Activated T-helper 2 cell treated with anti-CD3 and anti-CD28 coated beads, Interferon-gamma antibody, Interleukin-2, Interleukin-4, amounts not matched to agents 10 μg/mL and 5 μg/mL and 100 μg/mL, durations not matched to agents 14 hours and 24 hours and 36 hours (primary cell): ENCODE measurements at regions not wholly inside any gene's neighbourhood (a gene's known extent, or its start where the extent isn't known, plus 50 kb on each side); places are given as distances from the start of the nearest gene placed in this dataset.

ENCODE experiments used
- DNase-seq: peaks from one replicate; pipeline ENCODE4 v3.0.0; 2021; ENCODE audit warnings: low spot score
- H3K27ac Mint-ChIP-seq: one replicate; pipeline ENCODE4 v1.8.0; 2021; ENCODE audit warnings: mixed read lengths
- H3K27me3 Mint-ChIP-seq: one replicate; pipeline ENCODE4 v1.8.0; 2021; ENCODE audit warnings: low read depth, mixed read lengths
- H3K36me3 Mint-ChIP-seq: one replicate; pipeline ENCODE4 v1.8.0; 2021; ENCODE audit warnings: low read depth, mixed read lengths
- H3K4me1 Mint-ChIP-seq: one replicate; pipeline ENCODE4 v1.8.0; 2021; ENCODE audit warnings: low read depth, mixed read lengths
- H3K4me3 Mint-ChIP-seq: one replicate; pipeline ENCODE4 v1.8.0; 2021; ENCODE audit warnings: low read depth, mild to moderate bottlenecking, moderate library complexity, mixed read lengths
- H3K9me3 Mint-ChIP-seq: one replicate; pipeline ENCODE4 v1.8.0; 2021; ENCODE audit warnings: mixed read lengths
- intact Hi-C: fragments of 100-400 bp; cut with micrococcal nuclease; formaldehyde crosslinking; loops from one replicate; pipeline ENCODE4 v1.15.1; 2023

DNA sequence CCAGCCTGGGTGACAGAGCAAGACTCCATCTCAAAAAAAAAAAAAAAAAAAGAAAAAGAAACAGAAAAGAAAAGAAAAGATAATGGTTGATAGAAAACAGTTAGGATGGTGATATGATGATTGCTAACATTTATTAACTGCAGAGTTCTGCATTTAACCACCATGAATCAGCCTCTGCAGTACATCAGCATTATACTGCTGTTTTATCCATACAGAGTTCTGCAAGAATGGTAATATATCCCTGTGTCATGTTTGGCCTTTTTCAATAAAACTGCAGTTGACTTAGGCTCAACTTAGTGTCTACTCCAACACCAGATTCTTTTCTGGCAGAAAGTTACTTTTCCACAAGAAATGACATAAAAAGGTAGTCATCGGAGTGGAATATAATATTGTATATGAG is 62.6 kb downstream of the DUSP6 start:
- Mint-ChIP-seq H3K4me1 (peaks cover 8% of the 10 kb centered on the region), H3K9me3 (peaks cover 4% of the 10 kb centered on the region), H3K4me3 (no peak overlapping the region), H3K27ac (no peak overlapping the region), H3K36me3 (peaks cover 10% of the 10 kb centered on the region), H3K27me3 (no peaks in the 10 kb centered on the region)
- no peak for DNase-seq
- intact Hi-C loops: no loop called here

DNA sequence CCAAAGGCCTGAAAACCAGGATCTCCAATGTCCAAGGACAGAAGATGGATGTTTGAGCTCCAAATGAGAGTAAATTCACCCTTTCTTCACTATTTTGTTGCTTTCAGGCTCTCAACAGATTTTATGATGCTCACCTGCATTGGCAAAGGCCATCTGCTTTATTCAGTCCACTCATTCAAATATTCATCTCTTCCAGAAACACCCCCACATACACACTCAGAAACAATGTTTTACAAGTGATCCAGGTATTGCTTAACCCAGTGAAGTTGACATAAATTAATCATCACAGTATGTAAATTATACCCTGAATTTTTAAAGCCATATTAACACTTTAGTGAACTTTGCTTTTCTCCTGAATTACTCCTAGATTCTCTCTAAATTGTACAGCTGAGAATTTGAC is 63.3 kb downstream of the DUSP6 start:
- intact Hi-C loops: no loop called here
- Mint-ChIP-seq H3K27me3 (no peaks in the 10 kb centered on the region), H3K9me3 (peaks cover 4% of the 10 kb centered on the region), H3K36me3 (peaks cover 10% of the 10 kb centered on the region), H3K4me3 (no peak overlapping the region), H3K4me1 (peaks cover 8% of the 10 kb centered on the region), H3K27ac (no peak overlapping the region)
- DNase-seq: no peak

DNA sequence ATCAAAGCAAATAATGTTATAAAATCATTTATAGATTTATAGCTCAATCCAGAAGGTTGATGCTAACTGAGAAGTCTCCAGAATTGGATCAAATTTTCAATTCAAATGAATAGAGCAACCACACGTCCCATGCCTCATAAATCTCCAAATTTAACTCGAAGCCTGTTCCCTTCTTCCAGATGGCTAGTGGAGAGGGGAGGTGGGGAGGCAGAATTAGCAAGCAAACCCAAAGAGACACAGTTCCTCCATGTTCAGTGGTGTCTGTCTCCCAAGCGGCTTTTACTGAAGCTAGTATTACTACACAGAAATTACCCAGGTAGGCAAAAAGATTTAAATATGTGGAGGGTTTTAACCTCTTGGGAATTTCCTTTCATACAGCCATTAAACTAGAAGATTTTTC is 65.8 kb downstream of the DUSP6 start:
- H3K9me3 Mint-ChIP-seq: peaks cover 13% of the 10 kb centered on the region
- H3K27me3 Mint-ChIP-seq: no peaks in the 10 kb centered on the region
- H3K4me1 Mint-ChIP-seq: peaks cover 21% of the 10 kb centered on the region
- no peak overlapping the region for H3K4me3 Mint-ChIP-seq
- peaks cover 22% of the 10 kb centered on the region for H3K36me3 Mint-ChIP-seq
- no peak overlapping the region for H3K27ac Mint-ChIP-seq
- intact Hi-C loops: no loop called here
- no peak for DNase-seq

DNA sequence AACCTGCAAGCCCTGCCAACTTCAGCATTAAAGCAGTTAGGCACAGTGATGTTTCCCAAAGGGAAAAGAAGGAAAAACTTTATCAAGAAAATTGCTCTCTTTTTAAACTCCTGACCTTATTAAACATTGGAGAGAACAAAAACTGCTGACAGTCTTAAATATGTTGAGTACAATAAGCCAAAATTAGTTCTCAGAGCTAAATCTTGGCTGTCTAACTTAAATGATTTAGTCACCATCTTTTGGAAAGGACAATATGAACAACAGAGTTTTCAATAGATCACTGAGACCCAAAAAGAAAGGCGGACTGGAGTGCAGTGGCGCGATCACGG is 70.8 kb downstream of the DUSP6 start:
- H3K4me1 Mint-ChIP-seq: peaks cover 26% of the 10 kb centered on the region

DNA sequence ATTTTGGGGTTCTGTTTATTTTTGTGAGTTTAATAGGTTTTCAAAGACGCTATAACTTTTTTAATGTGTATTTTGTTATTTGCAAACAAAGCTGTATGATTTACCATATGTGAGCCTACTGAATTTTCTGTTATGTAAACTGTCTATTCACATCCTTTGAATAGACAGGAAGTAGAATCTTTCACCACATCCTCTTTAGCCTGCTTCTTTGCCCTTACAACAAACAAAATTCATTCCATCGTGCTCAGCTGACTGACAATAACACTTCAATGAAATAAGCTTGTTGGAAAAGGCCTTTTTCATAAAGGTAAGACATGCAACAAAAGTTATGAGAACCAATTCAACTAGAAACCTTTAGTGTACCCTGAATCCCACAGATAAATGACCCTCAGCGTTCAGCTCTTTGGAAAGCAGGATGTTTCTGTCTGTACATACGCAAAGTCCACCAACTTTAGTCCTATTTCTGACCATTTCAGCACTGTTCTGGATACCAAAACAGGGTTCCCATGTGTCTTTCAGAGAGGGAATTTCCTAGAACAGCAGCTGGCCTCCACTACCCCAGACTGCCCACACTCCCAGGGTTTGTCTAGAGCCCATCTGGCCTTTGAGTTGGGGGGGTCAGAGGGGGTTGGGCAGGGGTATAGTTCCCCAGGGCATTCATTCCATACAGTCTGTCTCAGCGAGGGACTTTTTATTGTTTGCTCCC is 71.3 kb downstream of the DUSP6 start:
- intact Hi-C loops: no loop called here
- peak overlapping the region; percentile 42 for H3K4me3 Mint-ChIP-seq
- H3K9me3 Mint-ChIP-seq: peaks cover 21% of the 10 kb centered on the region
- no peak for DNase-seq
- peaks cover 33% of the 10 kb centered on the region for H3K36me3 Mint-ChIP-seq
- peaks cover 26% of the 10 kb centered on the region for H3K4me1 Mint-ChIP-seq
- peak overlapping the region; percentile 79 for H3K27ac Mint-ChIP-seq
- H3K27me3 Mint-ChIP-seq: no peaks in the 10 kb centered on the region

More for the DNA sequence above, 70.8 kb downstream of the DUSP6 start:
- intact Hi-C loops: no loop called here
- Mint-ChIP-seq H3K9me3 (peaks cover 21% of the 10 kb centered on the region), H3K27me3 (no peaks in the 10 kb centered on the region), H3K4me3 (no peak overlapping the region), H3K36me3 (peaks cover 33% of the 10 kb centered on the region), H3K27ac (peak overlapping the region; percentile 79)
- no peak for DNase-seq

DNA sequence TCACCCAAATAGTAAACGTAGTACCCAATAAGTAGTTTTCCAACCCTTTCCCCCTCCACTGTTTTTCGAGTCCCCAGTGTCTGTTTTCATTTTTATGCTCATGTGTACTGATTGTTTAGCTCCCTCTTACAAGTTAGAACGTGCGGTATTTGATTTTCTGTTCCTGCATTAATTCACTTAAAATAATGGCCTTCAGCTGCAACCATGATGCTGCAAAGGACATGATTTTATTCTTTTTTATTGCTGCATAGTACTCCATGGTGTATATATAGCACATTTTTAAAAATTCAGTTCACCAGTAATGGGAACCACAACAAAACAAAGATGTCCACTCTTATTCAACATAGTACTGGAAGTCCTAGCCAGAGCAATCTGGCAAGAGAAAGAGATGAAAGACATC is 72.8 kb downstream of the DUSP6 start:
- Mint-ChIP-seq H3K27ac (no peak overlapping the region), H3K27me3 (no peaks in the 10 kb centered on the region)

DNA sequence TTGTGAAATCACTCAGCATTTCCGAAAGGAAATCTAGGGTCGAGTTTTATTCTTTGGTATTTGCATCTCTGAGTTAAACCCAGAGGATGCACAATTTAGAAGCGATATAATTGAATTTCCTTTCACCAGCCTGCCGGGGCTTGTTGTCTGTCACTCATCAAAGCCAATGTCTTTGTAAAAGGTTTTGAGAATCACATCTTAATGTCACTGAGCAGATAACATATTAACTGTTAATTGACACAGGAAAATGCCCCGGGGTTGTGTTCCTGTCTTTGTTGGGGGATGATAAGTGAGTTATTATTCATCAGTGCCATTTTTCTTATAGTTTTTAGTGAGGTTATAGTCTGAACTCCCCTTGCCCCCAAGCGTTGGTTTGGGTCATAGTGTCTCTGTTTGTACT is 73.4 kb downstream of the DUSP6 start:
- intact Hi-C loops: no loop called here
- peaks cover 33% of the 10 kb centered on the region for H3K36me3 Mint-ChIP-seq
- H3K27me3 Mint-ChIP-seq: no peaks in the 10 kb centered on the region
- H3K4me1 Mint-ChIP-seq: peaks cover 26% of the 10 kb centered on the region
- no peak overlapping the region for H3K27ac Mint-ChIP-seq
- peaks cover 21% of the 10 kb centered on the region for H3K9me3 Mint-ChIP-seq
- no peak overlapping the region for H3K4me3 Mint-ChIP-seq
- no peak for DNase-seq

More for the DNA sequence above, 72.8 kb downstream of the DUSP6 start:
- DNase-seq: no peak
- H3K4me3 Mint-ChIP-seq: no peak overlapping the region
- intact Hi-C loops: no loop called here
- peaks cover 33% of the 10 kb centered on the region for H3K36me3 Mint-ChIP-seq
- peaks cover 21% of the 10 kb centered on the region for H3K9me3 Mint-ChIP-seq
- H3K4me1 Mint-ChIP-seq: peaks cover 23% of the 10 kb centered on the region

DNA sequence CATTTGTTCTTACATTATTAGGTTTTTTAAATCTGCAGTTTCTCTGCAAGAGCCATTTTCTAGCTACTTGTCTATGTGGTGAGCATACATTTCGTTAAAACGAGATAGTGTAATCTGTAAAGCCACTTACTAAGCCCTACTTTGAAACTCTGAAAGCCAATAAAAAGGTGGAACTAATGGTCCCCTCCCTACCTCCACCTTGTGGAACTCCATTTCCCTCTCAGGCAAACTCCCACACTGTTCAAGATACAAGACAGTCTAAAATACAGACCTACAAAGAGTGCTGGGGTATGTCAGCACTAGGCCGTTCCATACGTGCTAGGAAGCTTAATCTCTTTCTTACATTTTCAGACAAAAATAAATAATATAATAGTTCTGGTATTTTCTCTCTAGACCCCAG is 74.1 kb downstream of the DUSP6 start:
- Mint-ChIP-seq H3K4me1 (peaks cover 31% of the 10 kb centered on the region), H3K27me3 (no peaks in the 10 kb centered on the region), H3K4me3 (no peak overlapping the region), H3K36me3 (peaks cover 37% of the 10 kb centered on the region), H3K9me3 (peaks cover 21% of the 10 kb centered on the region), H3K27ac (no peak overlapping the region)
- DNase-seq: no peak
- intact Hi-C loops: no loop called here

DNA sequence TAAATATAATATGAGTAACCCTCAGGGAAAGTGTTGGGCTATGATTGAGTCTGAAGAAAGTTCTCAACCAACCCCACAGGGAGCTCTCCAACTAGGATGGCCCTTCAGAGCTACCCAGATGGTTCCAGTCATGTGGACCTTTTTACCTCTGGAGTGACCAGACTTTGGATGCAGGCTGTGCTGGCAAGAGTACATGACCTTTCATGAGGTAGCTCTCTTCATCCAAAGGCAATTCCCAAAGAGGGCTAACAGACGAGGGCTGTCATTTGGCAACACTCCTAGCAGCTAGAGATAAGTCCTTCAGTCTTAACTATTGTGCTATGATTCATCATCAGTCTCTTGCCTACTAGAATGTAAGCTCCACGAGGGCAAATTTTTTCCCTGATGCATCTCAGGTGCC is 75.4 kb downstream of the DUSP6 start:
- Mint-ChIP-seq H3K27ac (no peak overlapping the region), H3K9me3 (peaks cover 26% of the 10 kb centered on the region), H3K4me1 (peaks cover 26% of the 10 kb centered on the region), H3K27me3 (no peaks in the 10 kb centered on the region), H3K36me3 (peaks cover 38% of the 10 kb centered on the region), H3K4me3 (no peak overlapping the region)
- no peak for DNase-seq
- intact Hi-C loops: no loop called here

DNA sequence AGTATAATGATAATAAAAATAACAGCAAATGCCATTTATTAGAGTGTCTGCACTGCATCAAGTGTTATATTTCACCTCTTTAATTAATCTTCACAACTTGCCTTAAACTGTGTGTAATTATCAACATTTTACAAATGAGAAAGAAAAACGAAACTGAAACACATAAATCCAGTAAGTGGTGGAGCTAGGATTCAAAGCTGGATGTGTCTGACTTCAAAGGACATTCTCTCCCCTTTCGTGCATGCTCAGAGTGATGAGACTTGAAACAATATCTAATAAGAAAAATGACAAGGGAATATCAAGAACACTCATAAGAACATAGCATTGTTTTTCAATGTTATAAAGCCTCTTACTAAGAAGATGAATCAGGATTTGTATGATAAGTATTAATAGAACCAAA is 78.8 kb downstream of the DUSP6 start:
- Mint-ChIP-seq H3K27ac (no peak overlapping the region), H3K27me3 (no peaks in the 10 kb centered on the region), H3K4me3 (no peak overlapping the region), H3K4me1 (peaks cover 15% of the 10 kb centered on the region), H3K36me3 (peaks cover 28% of the 10 kb centered on the region), H3K9me3 (peaks cover 33% of the 10 kb centered on the region)
- DNase-seq: no peak
- intact Hi-C loops: loop anchor here (2.0 kb wide), 1 partner anchor 15 kb away; no protein-coding TSS in a partner anchor

DNA sequence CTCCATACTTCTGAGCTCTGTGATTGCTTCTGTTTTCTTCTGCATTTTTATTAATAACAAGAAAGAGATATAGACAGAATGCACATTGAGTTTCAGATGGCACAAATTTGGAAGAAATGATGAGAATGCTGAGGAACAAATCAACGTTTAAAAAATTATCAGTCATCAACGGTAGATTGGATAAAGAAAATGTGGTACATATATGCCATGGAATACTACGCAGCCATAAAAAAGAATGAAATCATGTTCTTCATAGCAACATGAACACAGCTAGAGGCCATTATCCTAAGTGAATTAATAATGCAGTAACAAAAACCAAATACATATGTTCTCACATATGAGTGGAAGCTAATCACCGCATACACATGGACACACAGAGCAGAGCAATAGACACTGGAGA is 81.8 kb downstream of the DUSP6 start:
- H3K27ac Mint-ChIP-seq: no peak overlapping the region
- H3K27me3 Mint-ChIP-seq: no peaks in the 10 kb centered on the region
- intact Hi-C loops: no loop called here
- H3K4me1 Mint-ChIP-seq: peaks cover 19% of the 10 kb centered on the region
- no peak overlapping the region for H3K4me3 Mint-ChIP-seq
- H3K9me3 Mint-ChIP-seq: peaks cover 28% of the 10 kb centered on the region
- H3K36me3 Mint-ChIP-seq: peaks cover 29% of the 10 kb centered on the region
- DNase-seq: no peak

DNA sequence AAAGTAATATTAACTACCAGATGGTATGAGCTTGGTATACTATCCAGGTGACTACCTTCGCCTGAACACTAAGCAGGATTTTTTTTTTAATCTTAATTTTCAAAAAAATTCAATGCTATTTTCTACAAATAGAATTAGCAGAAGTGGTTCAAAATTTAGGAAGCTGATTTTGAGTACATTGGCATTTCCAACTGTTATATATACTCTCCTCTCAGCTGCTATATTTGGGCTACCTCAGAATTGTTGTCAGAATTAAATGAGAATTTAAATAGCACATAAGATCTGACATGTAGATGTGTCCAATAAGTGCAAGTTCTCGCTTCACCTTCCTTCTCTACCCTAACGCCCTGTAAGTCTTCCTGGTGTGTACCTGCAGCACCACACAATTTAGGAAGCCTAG is 83.1 kb downstream of the DUSP6 start:
- Mint-ChIP-seq H3K9me3 (peaks cover 29% of the 10 kb centered on the region), H3K4me1 (peaks cover 18% of the 10 kb centered on the region), H3K4me3 (no peak overlapping the region), H3K36me3 (peaks cover 34% of the 10 kb centered on the region), H3K27me3 (no peaks in the 10 kb centered on the region), H3K27ac (no peak overlapping the region)
- no peak for DNase-seq
- intact Hi-C loops: no loop called here

DNA sequence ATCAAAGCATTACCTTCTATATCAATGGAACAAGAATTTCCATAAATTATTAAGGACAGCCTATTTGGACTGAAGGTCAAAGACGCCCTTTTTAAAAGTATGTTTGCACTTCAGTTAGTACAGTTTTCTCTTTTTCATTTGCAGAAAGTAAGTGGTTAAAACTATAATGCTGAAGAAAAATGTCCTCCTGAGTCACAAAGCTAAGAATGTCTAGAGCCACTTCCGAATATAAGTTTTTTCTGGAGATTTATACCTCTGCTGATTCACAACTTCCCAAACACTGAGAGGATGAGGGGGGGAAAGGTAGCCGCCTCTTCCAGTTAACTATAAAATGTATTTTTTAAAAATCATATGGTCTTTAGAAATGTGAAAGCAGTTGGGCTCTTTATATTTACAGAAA is 84.9 kb downstream of the DUSP6 start:
- Mint-ChIP-seq H3K36me3 (peaks cover 35% of the 10 kb centered on the region), H3K4me1 (peaks cover 16% of the 10 kb centered on the region), H3K27ac (no peak overlapping the region), H3K27me3 (no peaks in the 10 kb centered on the region), H3K4me3 (no peak overlapping the region), H3K9me3 (peaks cover 25% of the 10 kb centered on the region)
- intact Hi-C loops: no loop called here
- DNase-seq: no peak
